Esophagus squamous epithelium (tissue), 4 donors: ENCODE measurements at regions not wholly inside any gene's neighbourhood (a gene's known extent, or its start where the extent isn't known, plus 50 kb on each side); places are given as distances from the start of the nearest gene placed in this dataset.

Experiments used
- CTCF ChIP-seq, 6 experiments: fragments of 450-650 bp in 4 of 6; fragments of 200-600 bp in 2 of 6; sonication (generic) in 2 of 6; IDR thresholded peaks; one replicate each; pipeline ENCODE4 v1.5.1; 2016 to 2019; ENCODE audit warnings: antibody characterized with exemption in 6 of 6, mild to moderate bottlenecking in 4 of 6, moderate library complexity in 4 of 6
- POLR2A ChIP-seq, 4 donors: fragments of 450-650 bp; IDR thresholded peaks; one replicate each; pipeline ENCODE4 v1.6.1; 2017; ENCODE audit warnings: antibody characterized with exemption in 4 of 4, mild to moderate bottlenecking in 4 of 4, moderate library complexity in 3 of 4

GRCh38 chr21:35625576-35625975 is 434.8 kb downstream of the SETD4 start:
- no peak for TF ChIP-seq CTCF (IDR thresholded peaks at IDR 0.05)
- TF ChIP-seq POLR2A (IDR thresholded peaks at IDR 0.05), result no peak
